ENCODE measurements at regions not wholly inside any gene's neighbourhood (a gene's known extent, or its start where the extent isn't known, plus 50 kb on each side); places are given as distances from the start of the nearest gene placed in this dataset.

DNA sequence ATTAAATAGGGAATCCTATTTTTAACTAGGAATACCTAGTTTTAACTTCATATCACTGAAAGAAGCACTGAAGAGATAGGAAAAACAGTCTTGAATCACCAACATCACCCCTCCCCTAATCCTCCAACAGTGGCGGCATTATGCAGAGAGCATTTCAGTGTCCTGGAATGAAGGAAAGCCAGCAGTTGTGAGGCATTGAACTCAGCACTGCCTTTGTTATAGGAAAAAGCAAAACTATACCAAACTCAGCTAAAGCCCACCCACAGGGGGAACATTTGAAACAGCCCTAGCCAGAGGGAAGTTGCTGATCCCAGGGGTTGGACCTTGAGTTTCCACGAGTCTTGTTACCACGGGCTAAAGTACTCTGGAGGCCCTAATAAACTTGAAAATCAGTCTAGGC, 310.6 kb upstream of the EDIL3 start:
- no peak for DNase-seq (ENCODE audit: low read depth, low spot score)
- no peak overlapping the region for H3K27ac ChIP-seq

DNA sequence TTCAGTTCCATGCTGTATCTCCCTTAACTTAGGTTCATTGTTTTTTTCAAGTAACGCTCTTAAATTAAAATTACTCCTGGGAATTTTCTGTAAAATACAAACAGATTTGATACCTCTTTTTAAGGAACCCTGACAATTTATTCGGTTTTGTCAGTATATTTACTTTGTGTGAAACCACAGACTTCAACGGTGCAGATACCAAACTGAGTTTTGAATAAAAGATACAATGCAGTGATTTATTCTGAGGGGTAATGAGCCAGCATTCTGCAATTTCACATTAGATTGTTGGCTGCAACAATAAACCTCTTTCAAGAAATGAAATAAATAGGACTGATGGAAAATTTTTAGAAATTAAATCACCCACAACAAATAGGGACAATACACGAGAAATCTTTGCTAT, 308.6 kb upstream of the EDIL3 start:
- H3K27ac ChIP-seq: no peak overlapping the region
- no peak for DNase-seq (ENCODE audit: low read depth, low spot score)

- peak; percentile 69 for DNase-seq (ENCODE audit: low read depth, low spot score)
Measured at GRCh38 chr5:84688566-84688965, 303.9 kb upstream of the EDIL3 start.

DNA sequence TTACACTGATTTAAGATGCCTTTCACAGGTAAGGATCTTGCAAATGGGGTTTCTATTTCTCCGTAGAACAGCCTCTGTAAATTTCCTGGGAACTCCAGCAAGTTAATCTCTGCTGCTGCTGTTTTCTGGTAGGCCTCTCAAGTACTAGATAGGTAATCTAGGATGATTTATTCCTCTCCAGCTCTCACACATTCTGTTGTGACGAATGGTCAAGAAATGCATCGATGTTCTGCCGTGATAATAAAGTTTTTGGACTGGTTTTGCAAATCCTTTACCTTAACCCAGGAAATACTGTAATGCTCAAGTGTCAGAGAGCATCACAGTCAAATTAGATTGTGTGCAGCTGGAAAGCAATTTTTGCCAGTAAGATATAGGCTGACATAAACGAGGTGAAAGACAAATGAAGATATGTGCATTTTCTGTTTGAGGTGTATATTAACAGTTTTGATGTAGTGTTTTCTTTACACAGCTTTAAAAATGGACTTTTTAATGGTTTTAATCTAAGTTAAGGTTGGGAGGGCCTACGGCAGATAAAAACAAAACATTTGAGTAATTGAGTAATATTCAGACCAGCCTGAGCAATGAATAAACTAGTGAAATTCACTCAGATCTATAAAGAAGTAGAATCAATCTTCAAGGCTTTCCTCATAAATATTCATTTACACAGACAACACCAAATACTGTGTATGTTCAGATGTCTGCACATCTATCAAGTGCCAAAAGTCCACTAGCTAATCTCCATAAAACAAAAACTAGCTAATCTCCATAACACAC, 300.6 kb upstream of the EDIL3 start:
- H3K27ac ChIP-seq: no peak overlapping the region
- DNase-seq (ENCODE audit: low read depth, low spot score): no peak

More at GRCh38 chr5:84688566-84688965, 303.9 kb upstream of the EDIL3 start:
- H3K27ac ChIP-seq: no peak overlapping the region

- H3K27ac ChIP-seq: no peak overlapping the region
- DNase-seq (ENCODE audit: low read depth, low spot score): no peak
Measured at GRCh38 chr5:84683594-84683993, 298.9 kb upstream of the EDIL3 start.

- no peak overlapping the region for H3K27ac ChIP-seq
- DNase-seq (ENCODE audit: low read depth, low spot score): no peak
Measured at GRCh38 chr5:84682531-84682930, 297.9 kb upstream of the EDIL3 start.

GRCh38 chr5:84680908-84681307, 296.2 kb upstream of the EDIL3 start:
- H3K27ac ChIP-seq: no peak overlapping the region
- DNase-seq (ENCODE audit: low read depth, low spot score): no peak

DNA sequence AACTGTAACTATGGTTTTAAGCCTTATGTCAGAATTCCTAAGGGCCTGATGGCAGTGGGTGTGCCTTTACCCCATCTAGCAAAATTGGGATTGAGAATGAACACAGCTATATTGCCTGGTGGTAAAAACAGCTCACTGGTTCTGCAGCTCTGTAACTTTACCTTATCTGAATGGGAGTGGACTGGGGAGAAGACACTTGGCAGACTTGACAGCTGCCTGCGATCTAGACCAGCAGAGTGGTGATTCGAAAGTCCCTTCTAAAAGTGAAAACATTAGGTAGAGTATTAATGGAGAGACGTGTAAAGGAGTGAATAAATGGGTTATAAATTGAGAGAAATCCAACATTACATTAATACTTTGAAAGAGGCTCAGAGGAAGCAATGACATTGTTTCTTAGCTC, 289.1 kb upstream of the EDIL3 start:
- no peak for DNase-seq (ENCODE audit: low read depth, low spot score)
- H3K27ac ChIP-seq: no peak overlapping the region

DNA sequence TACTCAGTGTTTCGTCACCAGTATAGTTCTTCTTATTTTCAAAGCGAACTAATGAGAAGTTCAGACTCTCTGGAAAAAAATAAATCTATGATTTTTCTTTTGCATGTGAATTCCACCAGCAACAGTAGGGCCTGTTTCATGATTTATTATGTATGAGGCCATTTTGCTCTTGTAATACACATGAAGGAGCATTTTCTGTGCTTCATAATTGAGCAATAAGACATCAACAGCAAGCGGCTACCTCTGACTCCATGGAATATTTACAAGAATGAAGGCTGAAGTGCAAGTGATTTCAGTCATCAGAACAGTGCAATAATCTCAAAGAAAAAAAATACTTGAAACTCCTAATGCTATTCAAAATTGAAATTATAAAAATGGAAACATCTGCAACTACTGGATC, 282.9 kb upstream of the EDIL3 start:
- no peak overlapping the region for H3K27ac ChIP-seq
- no peak for DNase-seq (ENCODE audit: low read depth, low spot score)

DNA sequence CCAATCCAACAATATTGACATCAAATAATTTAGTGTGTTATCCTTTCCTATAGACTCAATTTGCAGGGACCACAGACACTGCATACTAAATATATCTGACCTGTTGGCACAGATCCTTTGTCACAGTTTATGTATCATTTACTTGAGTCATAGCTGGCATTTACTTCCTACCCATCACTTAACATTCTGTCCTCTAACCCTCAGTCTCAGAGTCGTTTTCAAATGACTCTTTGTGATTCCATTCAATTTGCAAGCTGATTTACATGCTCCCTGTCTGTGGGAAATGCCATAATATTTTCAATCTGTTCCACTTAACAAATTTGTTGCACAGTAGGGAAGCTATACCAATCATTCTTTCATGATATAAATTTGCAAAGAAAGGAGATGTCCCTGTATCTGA, 265.7 kb upstream of the EDIL3 start:
- H3K27ac ChIP-seq: no peak overlapping the region
- no peak for DNase-seq (ENCODE audit: low read depth, low spot score)

DNA sequence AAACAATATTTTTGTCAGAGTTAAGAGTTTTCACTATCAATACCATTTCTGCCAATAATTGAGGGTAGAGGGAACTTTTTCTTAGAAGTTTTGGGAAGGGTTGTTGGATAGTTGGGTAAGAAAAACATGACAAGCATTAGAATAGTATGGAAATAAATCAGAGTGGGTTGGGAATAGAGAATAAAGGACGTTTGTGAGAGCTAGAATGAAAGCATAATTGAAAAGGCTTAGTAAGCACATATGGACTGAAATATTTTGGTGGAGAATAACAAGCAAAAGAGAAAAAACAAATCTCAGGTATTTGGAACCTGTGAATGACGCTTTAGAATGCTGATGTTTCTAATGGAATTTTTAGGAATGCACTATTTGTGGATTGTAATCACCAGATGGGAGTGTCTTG, 262.9 kb upstream of the EDIL3 start:
- no peak for DNase-seq (ENCODE audit: low read depth, low spot score)

DNA sequence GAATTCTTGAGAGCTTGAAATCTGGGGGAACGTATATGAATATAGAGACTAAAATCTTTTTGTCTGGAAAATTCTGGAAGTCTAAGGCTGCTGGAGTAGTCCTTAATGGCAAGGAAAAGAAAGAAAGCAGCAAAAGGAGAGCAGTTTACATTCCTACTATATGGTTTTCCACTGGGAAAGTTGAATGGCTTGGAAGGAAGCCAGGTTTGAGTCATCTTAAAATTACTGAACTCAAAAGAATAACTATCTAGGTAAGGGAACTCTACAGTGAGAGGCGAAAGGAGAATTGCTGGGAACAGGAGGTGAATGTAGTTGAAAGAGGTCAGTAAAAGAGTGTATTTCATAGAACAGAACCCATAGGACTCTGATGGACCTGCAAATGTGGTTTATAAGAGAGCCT, 258.1 kb upstream of the EDIL3 start:
- DNase-seq (ENCODE audit: low read depth, low spot score): no peak
- H3K27ac ChIP-seq: no peak overlapping the region

More for the DNA sequence above, 262.9 kb upstream of the EDIL3 start:
- no peak overlapping the region for H3K27ac ChIP-seq

DNA sequence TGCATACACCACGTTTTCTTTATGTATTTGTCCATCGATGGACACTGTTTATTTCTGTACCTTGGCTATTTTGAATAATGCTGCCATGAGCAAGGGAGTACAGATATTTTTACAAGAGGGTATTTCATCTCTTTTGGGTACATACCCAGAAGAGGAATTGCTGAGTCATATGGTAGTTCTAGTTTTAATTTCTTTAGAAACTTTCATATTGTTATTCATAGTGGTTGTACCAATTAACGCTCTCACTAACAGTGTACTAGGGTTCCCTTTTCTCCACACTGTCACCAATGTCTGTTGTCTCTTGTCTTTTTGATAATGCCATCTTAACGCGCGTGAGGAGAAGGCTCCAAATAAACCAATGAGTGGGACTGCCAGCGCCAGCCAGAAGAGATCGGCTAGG, 257.6 kb upstream of the EDIL3 start:
- no peak overlapping the region for H3K27ac ChIP-seq
- no peak for DNase-seq (ENCODE audit: low read depth, low spot score)

- no peak for DNase-seq (ENCODE audit: low read depth, low spot score)
Measured at GRCh38 chr5:84637662-84638375, 253.1 kb upstream of the EDIL3 start.

GRCh38 chr5:84635235-84636055, 250.8 kb upstream of the EDIL3 start:
- H3K27ac ChIP-seq: no peak overlapping the region
- DNase-seq (ENCODE audit: low read depth, low spot score): no peak

More at GRCh38 chr5:84637662-84638375, 253.1 kb upstream of the EDIL3 start:
- H3K27ac ChIP-seq: no peak overlapping the region

DNA sequence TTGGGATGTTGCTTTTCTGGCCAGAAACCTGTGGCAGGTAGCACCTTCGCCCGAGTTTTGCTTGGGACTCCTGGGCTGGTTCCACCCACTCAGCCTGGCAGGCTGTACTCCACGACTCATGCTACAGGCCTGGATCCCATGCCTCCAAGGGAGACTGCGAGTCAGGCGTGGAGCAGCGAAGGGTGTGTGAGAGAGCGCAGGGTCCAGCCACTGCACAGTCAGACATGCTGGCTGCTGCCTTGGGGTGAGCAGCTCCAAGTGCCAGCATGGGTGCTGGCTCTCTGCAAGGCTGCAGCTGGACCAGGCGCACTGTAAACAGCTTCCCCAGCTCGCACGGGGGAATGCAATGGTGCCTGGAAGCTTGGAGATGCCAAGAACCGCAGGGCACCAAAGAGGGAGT, 249.6 kb upstream of the EDIL3 start:
- DNase-seq (ENCODE audit: low read depth, low spot score): no peak

GRCh38 chr5:84632418-84632817, 247.7 kb upstream of the EDIL3 start:
- H3K27ac ChIP-seq: no peak overlapping the region
- DNase-seq (ENCODE audit: low read depth, low spot score): no peak

More for the DNA sequence above, 249.6 kb upstream of the EDIL3 start:
- H3K27ac ChIP-seq: no peak overlapping the region

DNA sequence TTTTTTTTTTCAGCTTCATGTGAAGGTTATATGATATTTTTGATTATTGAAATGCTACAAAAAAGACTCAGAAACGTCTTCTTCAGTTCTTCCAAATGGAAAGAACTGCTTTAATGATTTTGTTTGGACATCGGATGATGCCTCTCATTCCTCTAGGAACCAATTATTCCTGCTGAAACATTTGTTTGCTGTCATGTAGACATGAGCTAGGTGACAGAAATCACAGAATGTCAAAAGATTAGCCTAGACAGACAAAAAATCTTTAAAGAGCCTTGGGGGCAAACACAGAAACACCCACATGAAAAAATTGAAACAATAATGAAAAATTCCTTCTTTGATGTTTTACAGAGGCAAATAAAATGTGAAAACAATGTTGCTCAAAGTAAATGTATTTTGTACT, 244.2 kb upstream of the EDIL3 start:
- DNase-seq (ENCODE audit: low read depth, low spot score): no peak
- H3K27ac ChIP-seq: no peak overlapping the region

GRCh38 chr5:84623019-84623418, 238.3 kb upstream of the EDIL3 start:
- DNase-seq (ENCODE audit: low read depth, low spot score): no peak
- H3K27ac ChIP-seq: no peak overlapping the region

GRCh38 chr5:84622461-84622860, 237.8 kb upstream of the EDIL3 start:
- no peak overlapping the region for H3K27ac ChIP-seq

DNA sequence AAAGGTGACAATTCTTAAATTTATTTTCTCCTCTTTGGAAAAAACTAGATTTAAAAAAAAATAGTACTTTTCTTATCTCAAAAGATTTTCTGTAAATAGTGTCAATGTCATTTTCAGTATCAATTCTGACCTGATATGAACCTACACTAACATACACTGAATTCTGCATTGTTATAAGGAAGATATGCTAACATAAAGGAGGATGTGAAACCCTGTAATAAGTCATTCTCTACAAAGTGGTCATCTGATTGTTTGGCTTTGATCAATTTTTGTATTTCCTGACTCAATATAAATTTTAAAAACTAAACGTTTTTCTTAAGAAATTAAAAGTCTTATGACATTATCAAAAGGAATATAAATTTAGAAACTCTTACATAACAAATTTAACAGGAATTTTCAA, 233.6 kb upstream of the EDIL3 start:
- no peak overlapping the region for H3K27ac ChIP-seq
- no peak for DNase-seq (ENCODE audit: low read depth, low spot score)

More at GRCh38 chr5:84622461-84622860, 237.8 kb upstream of the EDIL3 start:
- no peak for DNase-seq (ENCODE audit: low read depth, low spot score)

Measured in epithelial cell of prostate (primary cell).